GM19324 (cell line): ENCODE measurements at regions not wholly inside any gene's neighbourhood (a gene's known extent, or its start where the extent isn't known, plus 50 kb on each side); places are given as distances from the start of the nearest gene placed in this dataset.

ENCODE experiments used
- ATAC-seq: cut with Tn5 transposase; IDR thresholded peaks from one replicate; pipeline ENCODE4 v1.9.1; 2021; ENCODE audit warnings: mild to moderate bottlenecking, moderate library complexity; ENCODE audit not compliant: unreplicated experiment, low FRiP score

- peak; percentile 98 for ATAC-seq
Observed at GRCh38 chr3:70120357-70120966, 120.9 kb downstream of the SAMMSON start.

- ATAC-seq: no peak
Observed at GRCh38 chr3:70127192-70127591, 127.7 kb downstream of the SAMMSON start.

- no peak for ATAC-seq
Observed at GRCh38 chr3:70137366-70137765, 137.8 kb downstream of the SAMMSON start.

GRCh38 chr3:70138606-70139005 lies 139.1 kb downstream of the SAMMSON start:
- ATAC-seq: no peak
